ENCODE measurements at regions not wholly inside any gene's neighbourhood (a gene's known extent, or its start where the extent isn't known, plus 50 kb on each side); places are given as distances from the start of the nearest gene placed in this dataset.
"Not testable (repeated sequence)": the region's sequence is repeated elsewhere in the genome, so short reads cannot be mapped to it uniquely, and the experiment has no call there.

DNA sequence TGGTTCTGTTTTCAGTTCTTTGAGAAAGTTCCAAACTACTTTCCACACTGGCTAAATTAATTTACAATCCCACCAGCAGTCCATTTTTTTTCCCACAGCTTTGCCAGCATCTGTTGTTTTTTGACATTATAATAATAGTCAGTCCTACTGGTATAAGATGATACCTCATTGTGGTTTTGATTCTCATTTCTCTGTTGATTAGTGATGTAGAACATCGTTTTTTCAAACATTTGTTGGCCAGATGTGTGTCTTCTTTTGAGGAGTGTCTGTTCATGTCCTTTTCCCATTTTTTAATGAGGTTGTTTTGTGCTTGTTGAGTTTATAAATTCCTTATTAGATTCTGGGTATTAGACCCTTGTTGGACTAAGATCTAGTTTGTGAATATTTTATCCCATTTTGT lies 376.8 kb upstream of the NT5C1B start:
- H3K4me1 ChIP-seq (ENCODE audit: control insufficient read depth in 1 of 2, insufficient read depth in 2 of 2, low read length in 2 of 2): no peaks in the 10 kb centered on the region
- no peak overlapping the region for H3K27ac ChIP-seq (ENCODE audit: low read depth in 1 of 2, low read length in 2 of 2)
- no peak overlapping the region for H3K9ac ChIP-seq (ENCODE audit: insufficient read depth, low read length, poor library complexity, severe bottlenecking)
- DNase-seq: no peak
- H3K27me3 ChIP-seq (ENCODE audit: control insufficient read depth in 2 of 2, insufficient read depth in 2 of 2, low read length in 2 of 2): no peaks in the 10 kb centered on the region
- Mint-ChIP-seq H3K27ac (no peak overlapping the region), H3K4me3 (no peak overlapping the region), H3K4me1 (no peaks in the 10 kb centered on the region), H3K27me3 (ENCODE audit: low read depth in 3 of 3) (peaks cover 0 to 1% (median 0%) of the 10 kb centered on the region in 3 donors), H3K9me3 (peaks cover 2 to 7% (median 5%) of the 10 kb centered on the region in 7 donors), H3K36me3 (no peaks in the 10 kb centered on the region)
- peaks cover 0 to 8% of the 10 kb centered on the region in 2 donors for H3K9me3 ChIP-seq (replicated peaks in 1 of 2; ENCODE audit: control insufficient read depth in 1 of 2, insufficient read depth in 1 of 2, low read length in 2 of 2)
- TF ChIP-seq, protein P1, sequence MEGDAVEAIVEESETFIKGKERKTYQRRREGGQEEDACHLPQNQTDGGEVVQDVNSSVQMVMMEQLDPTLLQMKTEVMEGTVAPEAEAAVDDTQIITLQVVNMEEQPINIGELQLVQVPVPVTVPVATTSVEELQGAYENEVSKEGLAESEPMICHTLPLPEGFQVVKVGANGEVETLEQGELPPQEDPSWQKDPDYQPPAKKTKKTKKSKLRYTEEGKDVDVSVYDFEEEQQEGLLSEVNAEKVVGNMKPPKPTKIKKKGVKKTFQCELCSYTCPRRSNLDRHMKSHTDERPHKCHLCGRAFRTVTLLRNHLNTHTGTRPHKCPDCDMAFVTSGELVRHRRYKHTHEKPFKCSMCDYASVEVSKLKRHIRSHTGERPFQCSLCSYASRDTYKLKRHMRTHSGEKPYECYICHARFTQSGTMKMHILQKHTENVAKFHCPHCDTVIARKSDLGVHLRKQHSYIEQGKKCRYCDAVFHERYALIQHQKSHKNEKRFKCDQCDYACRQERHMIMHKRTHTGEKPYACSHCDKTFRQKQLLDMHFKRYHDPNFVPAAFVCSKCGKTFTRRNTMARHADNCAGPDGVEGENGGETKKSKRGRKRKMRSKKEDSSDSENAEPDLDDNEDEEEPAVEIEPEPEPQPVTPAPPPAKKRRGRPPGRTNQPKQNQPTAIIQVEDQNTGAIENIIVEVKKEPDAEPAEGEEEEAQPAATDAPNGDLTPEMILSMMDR (IDR thresholded peaks at IDR 0.05): no peak
- no peak overlapping the region for H3K4me3 ChIP-seq (replicated peaks in 1 of 3; ENCODE audit: low read depth in 2 of 3, low read length in 3 of 3)
- H2AFZ ChIP-seq (ENCODE audit: insufficient read depth, low read depth, low read length, poor library complexity, severe bottlenecking): no peak overlapping the region
- intact Hi-C loops (cut with micrococcal nuclease): no loop called here
- no peaks in the 10 kb centered on the region for H3K36me3 ChIP-seq (replicated peaks in 1 of 2; ENCODE audit: control insufficient read depth in 1 of 2, insufficient read depth in 2 of 2, low read length in 2 of 2)
- no peaks in the 10 kb centered on the region for H3K79me2 ChIP-seq (ENCODE audit: insufficient read depth, low read length)
- H3K4me2 ChIP-seq (replicated peaks; ENCODE audit: extremely low read depth, low read length, poor library complexity, severe bottlenecking): no peak overlapping the region
- no peaks in the 10 kb centered on the region for H4K20me1 ChIP-seq (ENCODE audit: insufficient read depth, low read length)
- 29% methylated on average over 1 of the region's 1 CpG for WGBS (ENCODE audit: insufficient coverage)

DNA sequence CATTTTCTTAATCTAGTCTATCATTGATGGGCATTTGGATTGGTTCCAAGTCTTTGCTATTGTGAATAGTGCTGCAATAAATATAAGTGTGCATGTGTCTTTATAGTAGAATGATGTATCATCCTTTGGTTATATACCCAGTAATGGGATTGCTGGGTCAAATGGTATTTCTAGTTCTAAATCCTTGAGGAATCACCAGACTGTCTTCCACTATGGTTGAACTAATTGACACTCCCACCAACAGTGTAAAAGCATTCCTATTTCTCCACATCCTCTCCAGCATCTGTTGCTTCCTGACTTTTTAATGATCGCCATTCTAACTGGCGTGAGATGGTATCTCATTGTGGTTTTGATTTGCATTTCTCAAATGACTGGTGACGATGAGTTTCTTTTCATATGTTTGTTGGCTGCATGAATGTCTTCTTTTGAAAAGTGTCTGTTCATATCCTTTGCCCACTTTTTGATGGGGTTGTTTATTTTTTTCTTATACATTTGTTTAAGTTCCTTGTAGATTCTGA lies 374.4 kb upstream of the NT5C1B start:
- H3K27me3 ChIP-seq (ENCODE audit: control insufficient read depth in 2 of 2, insufficient read depth in 2 of 2, low read length in 2 of 2); H3K9me3 Mint-ChIP-seq; H3K27ac Mint-ChIP-seq; H2AFZ ChIP-seq (ENCODE audit: insufficient read depth, low read depth, low read length, poor library complexity, severe bottlenecking); H3K27me3 Mint-ChIP-seq (ENCODE audit: low read depth in 3 of 3); H3K36me3 Mint-ChIP-seq; H3K4me3 Mint-ChIP-seq; H3K36me3 ChIP-seq (replicated peaks in 1 of 2; ENCODE audit: control insufficient read depth in 1 of 2, insufficient read depth in 2 of 2, low read length in 2 of 2); H3K4me2 ChIP-seq (replicated peaks; ENCODE audit: extremely low read depth, low read length, poor library complexity, severe bottlenecking); H3K79me2 ChIP-seq (ENCODE audit: insufficient read depth, low read length); H4K20me1 ChIP-seq (ENCODE audit: insufficient read depth, low read length); H3K9ac ChIP-seq (ENCODE audit: insufficient read depth, low read length, poor library complexity, severe bottlenecking); DNase-seq; H3K4me3 ChIP-seq (replicated peaks in 1 of 3; ENCODE audit: low read depth in 2 of 3, low read length in 3 of 3); intact Hi-C loops (cut with micrococcal nuclease); H3K4me1 Mint-ChIP-seq; H3K27ac ChIP-seq (ENCODE audit: low read depth in 1 of 2, low read length in 2 of 2); H3K4me1 ChIP-seq (ENCODE audit: control insufficient read depth in 1 of 2, insufficient read depth in 2 of 2, low read length in 2 of 2); H3K9me3 ChIP-seq (replicated peaks in 1 of 2; ENCODE audit: control insufficient read depth in 1 of 2, insufficient read depth in 1 of 2, low read length in 2 of 2): not testable (repeated sequence)
- WGBS (ENCODE audit: insufficient coverage): no CpG with 5 or more reads among the region's 3 CpGs

All from CD14-positive monocyte (primary cell).